ENCODE measurements at regions not wholly inside any gene's neighbourhood (a gene's known extent, or its start where the extent isn't known, plus 50 kb on each side); places are given as distances from the start of the nearest gene placed in this dataset.

- no peak overlapping the region for H3K27ac ChIP-seq (ENCODE audit: extremely low read length, insufficient read depth, low read length)
- no peak for ATAC-seq
- no peak overlapping the region for H3K4me2 ChIP-seq (ENCODE audit: low read depth, low read length)
- no TSS peak for BruUV-seq (replicated peaks)
- H3K9ac ChIP-seq (ENCODE audit: insufficient read depth, low read depth, low read length), result no peak overlapping the region
- no peaks in the 10 kb centered on the region; the same call in 1 of the 2 replicates for H3K9me3 ChIP-seq (ENCODE audit: low read length)
- intact Hi-C loops (cut with micrococcal nuclease; ENCODE audit: unreplicated experiment) (no loop called here), in situ Hi-C loops (cut with HindIII; ENCODE audit: extremely low pct_ligation_motif_present, low pct_unique_long_range_greater_than_20kb) (no loop called here)
- WGBS (ENCODE audit: low lambda C conversion rate), result 0% methylated on average over 3 of the region's 4 CpGs
- no peak overlapping the region for H3K4me3 ChIP-seq (replicated peaks in 1 of 3; ENCODE audit: insufficient read depth in 1 of 3, low read depth in 2 of 3, low read length in 3 of 3)
- no peaks in the 10 kb centered on the region for H3K36me3 ChIP-seq (replicated peaks in 1 of 2; ENCODE audit: control insufficient read depth in 1 of 2, insufficient read depth in 2 of 2, low read length in 2 of 2)
- no peak overlapping the region for H2AFZ ChIP-seq (ENCODE audit: low read length)
- CTCF ChIA-PET (ENCODE audit: low intra/inter-chr PET ratio, low total read pairs), result no interaction called here
- no peak for FAIRE-seq
- H4K20me1 ChIP-seq (ENCODE audit: insufficient read depth, low read length), result no peaks in the 10 kb centered on the region
- no peaks in the 10 kb centered on the region for H3K27me3 ChIP-seq (ENCODE audit: control insufficient read depth in 1 of 2, insufficient read depth in 2 of 2, low read length in 2 of 2)
- no peaks in the 10 kb centered on the region for H3K79me2 ChIP-seq (ENCODE audit: insufficient read depth, low read length)
- POLR2A ChIA-PET, result no interaction called here
- H3K4me1 ChIP-seq (ENCODE audit: insufficient read depth, low read length), result no peaks in the 10 kb centered on the region
- TF ChIP-seq YY1 (IDR thresholded peaks at IDR 0.05; ENCODE audit: insufficient read depth, insufficient replicate concordance, low read depth, low read length), result no peak
- TF ChIP-seq NFYC (CRISPR knock-in tag; IDR thresholded peaks at IDR 0.05), result no peak
- no peak for TF ChIP-seq FOXK2 (IDR thresholded peaks at IDR 0.05)
- no peak for TF ChIP-seq SCMH1 (CRISPR knock-in tag; IDR thresholded peaks at IDR 0.05; ENCODE audit: borderline replicate concordance)
- no peak for TF ChIP-seq STAT5B (CRISPR knock-in tag; IDR thresholded peaks at IDR 0.05)
- TF ChIP-seq, protein P1, sequence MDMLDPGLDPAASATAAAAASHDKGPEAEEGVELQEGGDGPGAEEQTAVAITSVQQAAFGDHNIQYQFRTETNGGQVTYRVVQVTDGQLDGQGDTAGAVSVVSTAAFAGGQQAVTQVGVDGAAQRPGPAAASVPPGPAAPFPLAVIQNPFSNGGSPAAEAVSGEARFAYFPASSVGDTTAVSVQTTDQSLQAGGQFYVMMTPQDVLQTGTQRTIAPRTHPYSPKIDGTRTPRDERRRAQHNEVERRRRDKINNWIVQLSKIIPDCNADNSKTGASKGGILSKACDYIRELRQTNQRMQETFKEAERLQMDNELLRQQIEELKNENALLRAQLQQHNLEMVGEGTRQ (IDR thresholded peaks at IDR 0.05; ENCODE audit: low read depth, low read length), result no peak
- TF ChIP-seq, protein P1 (CRISPR knock-in tag; IDR thresholded peaks at IDR 0.05; ENCODE audit: borderline replicate concordance), result no peak
- no peak for TF ChIP-seq MED1 (CRISPR knock-in tag; IDR thresholded peaks at IDR 0.05)
- no peak for TF ChIP-seq ZNF274 (CRISPR knock-in tag; IDR thresholded peaks at IDR 0.05)
- TF ChIP-seq ZNF780A (CRISPR knock-in tag; IDR thresholded peaks at IDR 0.05), result no peak
- TF ChIP-seq HCFC1 (IDR thresholded peaks at IDR 0.05; ENCODE audit: low read depth, low read length), result no peak
- no peak for TF ChIP-seq ZNF30 (CRISPR knock-in tag; IDR thresholded peaks at IDR 0.05)
- TF ChIP-seq ZNF224 (CRISPR knock-in tag; IDR thresholded peaks at IDR 0.05), result no peak
- TF ChIP-seq DNMT1 (CRISPR knock-in tag; IDR thresholded peaks at IDR 0.05), result no peak
- no peak for TF ChIP-seq BCL6 (CRISPR knock-in tag; IDR thresholded peaks at IDR 0.05)
- no peak for TF ChIP-seq LCORL (IDR thresholded peaks at IDR 0.05)
- TF ChIP-seq LCORL (CRISPR knock-in tag; IDR thresholded peaks at IDR 0.05), result no peak
- TF ChIP-seq, protein P2, sequence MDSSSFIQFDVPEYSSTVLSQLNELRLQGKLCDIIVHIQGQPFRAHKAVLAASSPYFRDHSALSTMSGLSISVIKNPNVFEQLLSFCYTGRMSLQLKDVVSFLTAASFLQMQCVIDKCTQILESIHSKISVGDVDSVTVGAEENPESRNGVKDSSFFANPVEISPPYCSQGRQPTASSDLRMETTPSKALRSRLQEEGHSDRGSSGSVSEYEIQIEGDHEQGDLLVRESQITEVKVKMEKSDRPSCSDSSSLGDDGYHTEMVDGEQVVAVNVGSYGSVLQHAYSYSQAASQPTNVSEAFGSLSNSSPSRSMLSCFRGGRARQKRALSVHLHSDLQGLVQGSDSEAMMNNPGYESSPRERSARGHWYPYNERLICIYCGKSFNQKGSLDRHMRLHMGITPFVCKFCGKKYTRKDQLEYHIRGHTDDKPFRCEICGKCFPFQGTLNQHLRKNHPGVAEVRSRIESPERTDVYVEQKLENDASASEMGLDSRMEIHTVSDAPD (CRISPR knock-in tag; IDR thresholded peaks at IDR 0.05), result no peak
- TF ChIP-seq REL (CRISPR knock-in tag; conservative IDR thresholded peaks at IDR 0.05), result no peak
- TF ChIP-seq GLMP (CRISPR knock-in tag; IDR thresholded peaks at IDR 0.05; ENCODE audit: borderline replicate concordance), result no peak
- TF ChIP-seq ZNF775 (CRISPR knock-in tag; IDR thresholded peaks at IDR 0.05; ENCODE audit: borderline replicate concordance), result no peak
- no peak for TF ChIP-seq NPAS2 (CRISPR knock-in tag; IDR thresholded peaks at IDR 0.05; ENCODE audit: borderline replicate concordance)
- DNase-seq (ENCODE audit: low spot score), result no peak
Observed at GRCh38 chr7:153170287-153170686, 410.7 kb downstream of the ACTR3B start.
